NT2/D1 (cell line): ENCODE measurements at regions not wholly inside any gene's neighbourhood (a gene's known extent, or its start where the extent isn't known, plus 50 kb on each side); places are given as distances from the start of the nearest gene placed in this dataset.

ENCODE experiments used
- SUZ12 ChIP-seq: IDR thresholded peaks from 2 replicates; pipeline ENCODE4 v1.6.1; 2011; ENCODE audit not compliant: insufficient read length, insufficient read depth; ENCODE audit errors: extremely low read depth
- YY1 ChIP-seq: IDR thresholded peaks from 2 replicates; pipeline ENCODE4 v1.6.1; 2011; ENCODE audit not compliant: insufficient read length, insufficient read depth
- ZNF274 ChIP-seq: IDR thresholded peaks from 2 replicates; pipeline ENCODE4 v1.6.1; 2011; ENCODE audit warnings: mild to moderate bottlenecking, low read depth, low read length

GRCh38 chr20:39429726-39430125, 467.6 kb downstream of the DHX35 start:
- no peak for TF ChIP-seq ZNF274
- no peak for TF ChIP-seq SUZ12
- TF ChIP-seq YY1: no peak
